GM21825 (cell line): ENCODE measurements at regions not wholly inside any gene's neighbourhood (a gene's known extent, or its start where the extent isn't known, plus 50 kb on each side); places are given as distances from the start of the nearest gene placed in this dataset.

Source experiments
- ATAC-seq: cut with Tn5 transposase; IDR thresholded peaks from one replicate; pipeline ENCODE4 v1.9.1; 2021; ENCODE audit warnings: mild to moderate bottlenecking, moderate library complexity; ENCODE audit not compliant: unreplicated experiment

- no peak for ATAC-seq
Observed at GRCh38 chr2:149827585-149828126, 240.1 kb upstream of the MMADHC start.

DNA sequence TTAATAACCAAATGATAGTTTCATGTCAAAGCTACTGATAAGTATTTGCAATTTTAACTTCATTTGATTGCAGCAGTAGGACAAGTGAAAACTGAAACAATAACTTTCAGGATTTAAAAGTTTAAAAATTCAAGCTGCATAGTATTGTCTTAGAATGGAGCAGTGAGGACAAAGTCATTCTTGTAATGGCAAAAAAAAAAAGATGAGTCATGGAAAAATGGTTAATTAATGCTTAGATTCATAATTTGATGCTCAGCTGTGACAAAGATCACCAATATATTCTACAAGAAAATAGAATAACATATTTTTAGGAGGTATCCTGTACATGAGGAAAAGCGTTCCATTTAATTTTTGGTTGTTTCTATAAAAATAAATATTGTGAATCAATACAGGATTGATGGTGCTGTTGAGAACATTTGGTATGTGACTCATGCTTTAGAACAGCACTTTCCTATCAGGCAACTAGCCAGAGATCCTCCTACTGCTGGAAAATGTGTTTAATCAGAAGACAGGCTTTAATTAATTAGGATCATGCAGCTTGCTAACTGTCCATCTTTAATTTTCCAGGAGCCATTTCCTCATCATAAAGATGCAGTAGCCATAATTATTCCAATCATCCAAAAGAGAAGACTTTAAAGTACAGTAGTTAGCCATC, 239.0 kb upstream of the MMADHC start:
- ATAC-seq = no peak

DNA sequence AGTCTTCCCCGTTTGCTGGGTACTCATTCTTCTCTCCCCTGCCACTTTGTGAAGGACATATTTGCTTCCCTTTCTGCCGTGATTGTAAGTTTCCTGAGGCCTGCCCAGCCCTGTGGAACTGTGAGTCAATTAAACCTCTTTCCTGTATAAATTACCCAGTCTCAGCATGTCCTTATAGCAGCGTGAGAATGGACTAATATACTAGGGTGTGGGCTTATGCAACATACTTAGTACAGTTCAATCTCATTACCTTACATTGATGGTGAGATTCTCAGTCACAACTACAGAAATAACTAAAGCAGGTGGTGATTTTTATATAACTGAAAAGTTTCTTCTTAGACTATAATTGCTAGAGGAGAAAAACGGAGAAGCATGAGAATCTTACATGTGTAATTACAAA, 237.9 kb upstream of the MMADHC start:
- ATAC-seq = no peak

- no peak for ATAC-seq
Observed at GRCh38 chr2:149824136-149824535, 236.6 kb upstream of the MMADHC start.

- no peak for ATAC-seq
Observed at GRCh38 chr2:149819356-149819957, 231.9 kb upstream of the MMADHC start.

GRCh38 chr2:149816756-149817551, 229.4 kb upstream of the MMADHC start:
- no peak for ATAC-seq

DNA sequence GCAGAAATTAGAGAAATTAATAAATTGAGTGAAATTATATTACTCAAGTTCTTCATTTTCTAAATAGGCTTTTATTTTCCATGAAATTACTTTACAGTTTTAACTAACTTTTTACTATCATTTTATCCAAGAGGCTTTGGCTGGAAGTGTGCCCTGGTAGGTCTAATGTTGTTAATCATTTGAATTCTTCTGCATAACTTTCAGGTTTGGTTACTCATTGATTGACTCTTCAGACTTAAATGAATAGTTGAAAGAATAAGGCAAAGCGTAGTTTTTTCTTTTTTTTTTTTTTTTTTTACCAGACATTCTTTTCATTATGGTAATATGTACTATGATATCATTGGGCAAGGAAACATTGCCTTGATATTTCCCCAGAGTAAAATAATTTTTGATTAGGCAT, 228.4 kb upstream of the MMADHC start:
- ATAC-seq = no peak

- ATAC-seq = no peak
Observed at GRCh38 chr2:149814901-149815300, 227.3 kb upstream of the MMADHC start.

DNA sequence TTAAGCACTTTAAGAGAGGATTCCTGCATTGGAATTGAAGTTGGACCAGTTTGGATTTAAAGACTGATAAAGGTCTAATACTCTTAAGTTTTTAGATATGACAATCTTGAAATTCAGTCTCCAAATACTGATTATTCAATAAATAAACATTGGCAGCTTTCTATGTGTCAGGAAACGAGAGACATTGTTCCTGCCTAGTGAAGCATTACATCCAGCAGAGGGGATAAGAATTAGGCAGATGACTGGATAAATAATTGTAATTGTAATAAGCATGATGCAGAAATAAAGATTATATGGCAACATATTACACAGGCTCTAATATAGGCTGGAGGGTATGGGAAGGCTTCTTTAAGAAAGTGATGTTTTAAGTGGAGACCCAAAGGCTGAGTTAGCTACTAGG, 226.5 kb upstream of the MMADHC start:
- no peak for ATAC-seq

GRCh38 chr2:149808556-149808955, 221.0 kb upstream of the MMADHC start:
- ATAC-seq = no peak

DNA sequence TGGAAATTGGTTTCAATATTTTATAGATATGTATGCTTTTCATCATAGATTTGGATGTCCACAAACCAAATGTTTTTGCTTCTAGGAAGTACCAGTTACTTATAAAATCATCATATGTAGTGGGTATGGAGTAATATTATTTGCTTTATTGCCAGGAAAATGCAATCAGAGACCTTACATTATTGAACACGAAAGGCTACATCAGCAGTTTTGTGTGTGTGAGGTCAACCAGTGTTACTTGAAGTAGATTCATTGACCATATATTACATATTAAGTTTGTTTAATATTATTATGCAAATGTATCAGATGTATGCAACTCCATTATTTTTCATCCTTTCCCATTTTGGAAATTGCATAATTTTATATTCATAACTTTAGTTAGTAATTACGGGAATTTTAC, 219.1 kb upstream of the MMADHC start:
- no peak for ATAC-seq

DNA sequence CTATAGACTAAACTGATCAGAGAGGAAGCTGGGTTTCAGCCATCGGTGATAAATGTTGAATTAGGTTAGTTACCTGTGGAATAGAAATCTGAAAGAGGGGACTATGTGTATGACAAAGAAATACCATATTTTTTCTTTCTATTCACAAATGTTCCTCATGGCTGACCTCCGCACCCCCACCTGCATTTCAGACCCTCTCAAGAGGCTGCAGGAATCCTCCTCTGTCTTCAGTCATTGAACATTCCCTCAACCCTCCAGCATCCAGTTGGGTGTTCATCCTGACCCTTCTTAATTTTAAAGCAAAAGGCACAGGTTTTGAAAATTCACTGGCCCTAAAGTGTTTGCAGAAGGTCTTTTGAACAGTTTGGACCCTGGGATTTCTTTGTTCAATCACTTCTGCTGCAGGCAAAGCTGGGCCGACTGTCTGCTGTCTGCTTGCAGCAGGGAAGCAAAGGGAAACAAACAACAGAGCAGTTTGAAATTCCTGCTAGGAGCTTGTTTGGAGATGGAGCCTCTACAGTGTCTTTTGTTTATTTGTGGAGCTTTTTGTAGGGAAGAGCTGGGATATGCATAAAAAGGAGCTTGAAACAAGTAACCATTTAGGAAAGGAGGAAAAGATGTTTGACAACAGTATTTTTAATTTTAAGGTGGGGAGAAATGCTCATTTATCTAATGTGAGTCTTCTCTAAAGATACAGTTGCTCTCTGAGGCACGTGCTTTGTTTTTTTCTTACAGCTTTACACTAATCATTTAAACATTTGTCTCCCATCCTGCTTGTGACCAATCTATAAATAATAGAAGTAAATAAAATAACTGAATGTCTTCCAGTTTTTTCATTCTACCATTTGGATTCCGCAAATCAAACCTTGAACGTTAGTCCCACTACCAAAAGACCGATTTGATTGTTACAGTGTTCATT, 213.3 kb upstream of the MMADHC start:
- no peak for ATAC-seq

DNA sequence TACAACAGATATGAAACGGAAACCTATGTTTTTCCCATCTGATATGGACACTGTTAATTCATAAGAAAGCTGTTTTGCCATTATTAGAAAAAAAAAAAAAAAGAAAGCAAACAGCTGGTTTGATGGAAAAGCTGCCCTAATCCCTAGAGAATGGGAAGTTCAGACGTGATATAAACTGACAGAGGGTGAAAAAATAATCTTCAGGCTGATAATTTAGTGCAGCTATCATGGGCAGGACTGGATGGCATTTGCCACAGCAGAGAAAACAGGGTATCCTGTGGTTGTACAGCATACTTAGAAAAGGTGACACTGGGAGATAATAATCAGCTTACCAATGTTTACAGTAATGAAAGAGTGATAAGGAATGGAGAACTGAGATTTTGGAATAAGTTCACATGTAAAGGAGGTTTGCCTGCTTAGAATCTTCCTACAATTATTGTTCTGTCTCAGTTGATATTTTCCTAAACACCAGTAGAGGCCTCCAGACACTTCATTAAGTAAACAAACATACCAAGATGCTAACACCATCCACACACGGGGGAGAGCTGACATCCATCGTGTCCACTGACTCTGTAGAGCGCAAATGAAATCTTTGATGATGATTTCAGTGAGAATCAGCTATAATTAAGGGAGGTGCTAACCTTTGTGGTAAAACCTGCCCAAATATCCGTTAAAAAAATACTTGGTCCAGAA, 211.6 kb upstream of the MMADHC start:
- ATAC-seq = no peak

DNA sequence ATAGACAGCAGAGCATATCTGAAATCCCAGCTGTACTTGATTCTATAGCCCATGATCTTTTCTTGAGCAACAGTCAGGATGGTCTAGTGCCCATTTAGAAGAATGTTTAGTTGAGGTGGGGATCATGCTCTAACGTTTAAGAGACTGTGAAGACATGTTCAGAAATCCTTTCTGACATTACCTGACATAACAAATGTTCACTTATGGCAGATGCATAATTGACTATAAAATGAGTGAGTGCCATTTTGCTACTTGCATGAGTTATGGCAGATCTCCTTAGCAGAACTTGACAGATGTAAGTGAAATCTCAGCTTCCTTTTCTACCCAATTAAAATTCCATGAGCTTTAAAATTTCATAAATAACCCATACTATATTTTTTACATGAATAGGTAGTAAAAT, 209.5 kb upstream of the MMADHC start:
- ATAC-seq = no peak

- no peak for ATAC-seq
Observed at GRCh38 chr2:149789549-149789948, 202.0 kb upstream of the MMADHC start.

DNA sequence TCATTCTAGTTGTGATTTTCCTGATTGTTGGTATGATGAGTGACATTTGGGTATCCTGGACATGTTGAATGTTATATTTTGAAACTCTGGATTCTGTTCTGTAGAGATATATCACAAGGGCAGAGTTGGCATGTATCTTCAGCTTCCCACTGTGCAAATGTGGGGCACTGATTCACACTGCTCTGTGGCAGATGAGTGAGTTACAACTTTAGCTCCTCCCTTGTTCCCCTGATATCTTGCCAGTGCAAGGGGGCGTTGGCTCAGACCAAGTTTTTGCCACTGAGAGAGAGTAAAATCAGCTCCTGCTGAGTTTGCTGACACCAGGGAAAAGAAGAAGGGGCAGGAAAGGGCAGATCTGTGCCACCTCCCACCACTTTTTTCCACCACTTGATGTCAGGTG, 199.6 kb upstream of the MMADHC start:
- no peak for ATAC-seq

GRCh38 chr2:149783284-149783683, 195.7 kb upstream of the MMADHC start:
- no peak for ATAC-seq

DNA sequence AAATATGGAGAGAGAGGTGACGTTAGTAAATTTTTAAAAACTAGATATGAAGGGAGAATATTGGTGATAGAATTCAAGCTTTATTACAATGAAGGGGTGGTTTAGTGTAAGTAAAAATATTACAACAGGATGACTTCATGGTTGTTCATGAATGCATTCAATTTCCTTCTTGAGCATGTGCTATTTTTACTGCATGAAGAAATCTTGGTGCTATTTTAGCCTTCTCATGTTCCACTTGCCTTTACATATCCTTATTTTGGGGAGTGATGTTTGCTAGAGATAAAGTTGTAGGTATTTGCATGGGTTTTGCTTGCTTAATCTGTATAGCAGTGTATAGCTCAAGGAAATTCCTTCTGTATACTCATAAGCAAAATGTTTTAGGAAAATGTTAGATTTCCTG, 195.0 kb upstream of the MMADHC start:
- no peak for ATAC-seq

DNA sequence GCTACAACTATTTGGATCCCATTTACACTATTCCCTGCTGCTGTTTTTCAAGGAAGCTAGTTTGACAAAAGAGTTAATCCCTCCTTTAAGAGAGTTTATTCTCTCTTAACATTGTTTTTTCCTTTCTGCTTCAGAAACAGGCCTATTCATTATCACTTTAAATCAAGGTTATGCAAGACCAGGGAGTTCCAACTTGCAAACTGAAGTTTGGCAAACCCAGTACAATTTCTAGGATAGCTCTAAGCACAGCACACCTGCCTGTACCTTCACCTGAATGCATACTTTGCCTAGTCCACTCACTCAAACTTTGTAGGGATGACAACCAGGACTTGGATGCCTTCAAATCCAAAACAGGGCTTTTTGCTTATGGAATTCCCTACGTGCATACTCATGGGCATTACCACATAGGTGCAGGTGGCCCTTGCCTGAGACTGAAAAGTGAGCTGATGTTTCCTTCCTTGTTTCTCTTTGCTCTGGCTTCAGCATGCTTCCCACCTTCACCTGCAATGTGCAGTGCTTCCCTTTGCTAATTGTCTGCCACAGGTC, 193.8 kb upstream of the MMADHC start:
- ATAC-seq = no peak

DNA sequence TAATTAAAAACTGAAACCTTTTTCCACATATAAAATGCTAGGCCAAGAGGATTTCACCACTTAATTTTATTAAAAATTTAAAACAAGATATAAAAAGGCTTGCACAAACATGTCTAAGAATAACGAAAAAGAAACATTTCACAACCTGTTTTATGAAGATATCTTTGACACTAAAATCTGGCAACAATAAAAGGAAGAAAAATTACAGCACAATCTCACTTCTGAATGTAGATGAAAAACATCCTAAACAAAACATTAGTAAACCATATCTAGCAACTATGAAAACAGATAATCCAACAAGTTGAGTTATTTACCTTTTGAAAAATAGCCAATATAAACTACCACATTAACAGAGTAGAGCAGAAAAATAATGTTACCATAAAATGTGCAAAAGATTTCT, 185.4 kb upstream of the MMADHC start:
- no peak for ATAC-seq
